Omental fat pad (tissue), 3 donors: ENCODE measurements at regions not wholly inside any gene's neighbourhood (a gene's known extent, or its start where the extent isn't known, plus 50 kb on each side); places are given as distances from the start of the nearest gene placed in this dataset.

ENCODE experiments used
- ATAC-seq: fragments of 150-250 bp; one replicate; pipeline ENCODE4 v1.9.1; 2016; ENCODE audit warnings: mild to moderate bottlenecking, moderate library complexity; ENCODE audit not compliant: low FRiP score
- DNase-seq: peaks from one replicate; pipeline ENCODE4 v3.0.0-alpha.2; 2019; ENCODE audit warnings: low spot score
- CTCF ChIP-seq, 3 donors: fragments of 450-650 bp; IDR thresholded peaks; one replicate each; pipeline ENCODE4 v1.5.1; 2016 to 2017; ENCODE audit warnings: antibody characterized with exemption in 3 of 3, mild to moderate bottlenecking in 3 of 3, moderate library complexity in 2 of 3

- TF ChIP-seq CTCF (IDR thresholded peaks at IDR 0.05) = no peak
- DNase-seq (no peak), ATAC-seq (no peak)
Observed at GRCh38 chr14:81974543-81974942, 440.9 kb upstream of the SEL1L start.

- no peak for TF ChIP-seq CTCF (IDR thresholded peaks at IDR 0.05)
- no peak for ATAC-seq
- no peak for DNase-seq
Observed at GRCh38 chr14:81980601-81981306, 447.1 kb upstream of the SEL1L start.

GRCh38 chr14:81981307-81981675 lies 447.6 kb upstream of the SEL1L start:
- no peak for DNase-seq
- no peak for TF ChIP-seq CTCF (IDR thresholded peaks at IDR 0.05)
- no peak for ATAC-seq

GRCh38 chr14:81982046-81982445 lies 448.4 kb upstream of the SEL1L start:
- ATAC-seq = no peak
- no peak for DNase-seq
- TF ChIP-seq CTCF (IDR thresholded peaks at IDR 0.05) = no peak

- no peak for ATAC-seq
- TF ChIP-seq CTCF (IDR thresholded peaks at IDR 0.05) = no peak
- DNase-seq = no peak
Observed at GRCh38 chr14:81986005-81986404, 452.4 kb upstream of the SEL1L start.

GRCh38 chr14:81989211-81989610 lies 455.6 kb upstream of the SEL1L start:
- DNase-seq = no peak
- no peak for ATAC-seq
- TF ChIP-seq CTCF (IDR thresholded peaks at IDR 0.05) = no peak

GRCh38 chr14:81990312-81990761 lies 456.7 kb upstream of the SEL1L start:
- DNase-seq = no peak
- peak; percentile 63 for ATAC-seq
- peak in 2 of 3 donors; percentile 7 to 21 for TF ChIP-seq CTCF (IDR thresholded peaks at IDR 0.05)
